ENCODE measurements at regions not wholly inside any gene's neighbourhood (a gene's known extent, or its start where the extent isn't known, plus 50 kb on each side); places are given as distances from the start of the nearest gene placed in this dataset.

DNA sequence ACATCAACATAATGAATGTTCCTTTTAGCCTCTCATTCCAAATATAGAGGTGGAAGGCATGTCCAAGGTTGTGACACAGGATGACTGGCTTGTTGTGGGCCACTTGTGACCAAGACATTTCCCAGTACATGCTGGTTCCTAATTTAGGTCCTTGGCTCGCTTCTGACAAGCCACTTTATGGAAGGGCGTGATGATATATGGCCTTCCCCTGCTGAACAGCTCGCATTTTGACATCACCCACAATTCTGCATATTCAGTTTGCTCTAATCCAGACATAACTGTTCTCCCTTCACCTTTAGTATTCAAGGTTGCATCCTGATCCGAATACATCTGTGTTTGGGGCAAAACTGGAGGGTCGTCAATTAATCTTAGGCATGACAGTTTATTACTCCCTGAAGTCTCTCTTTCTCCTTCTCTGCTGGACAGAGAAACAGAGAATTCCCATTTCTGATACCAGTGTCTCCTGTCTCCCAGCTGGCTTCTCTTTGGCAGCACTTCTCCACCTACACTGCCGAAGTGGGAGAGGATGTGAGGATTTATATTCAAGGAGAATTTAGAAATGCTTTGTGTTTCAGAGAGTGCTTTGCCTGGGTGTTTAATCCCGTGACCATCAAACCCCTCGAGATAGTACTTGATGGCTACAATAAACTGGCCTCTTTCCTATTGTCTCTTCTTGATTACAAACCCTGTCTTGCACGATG lies 815.5 kb upstream of the RBFOX1 start:
- H3K9me3 Mint-ChIP-seq (ENCODE audit: low read depth): peaks cover 33% of the 10 kb centered on the region
- no peaks in the 10 kb centered on the region for H3K4me1 Mint-ChIP-seq (ENCODE audit: low read depth)
- H3K27ac Mint-ChIP-seq (ENCODE audit: unreplicated experiment): no peak overlapping the region
- no peaks in the 10 kb centered on the region for H3K27me3 Mint-ChIP-seq (ENCODE audit: low read depth)
- H3K36me3 Mint-ChIP-seq (ENCODE audit: low read depth): no peaks in the 10 kb centered on the region
- H3K4me3 Mint-ChIP-seq (ENCODE audit: unreplicated experiment): no peak overlapping the region
- TF ChIP-seq, protein P1, sequence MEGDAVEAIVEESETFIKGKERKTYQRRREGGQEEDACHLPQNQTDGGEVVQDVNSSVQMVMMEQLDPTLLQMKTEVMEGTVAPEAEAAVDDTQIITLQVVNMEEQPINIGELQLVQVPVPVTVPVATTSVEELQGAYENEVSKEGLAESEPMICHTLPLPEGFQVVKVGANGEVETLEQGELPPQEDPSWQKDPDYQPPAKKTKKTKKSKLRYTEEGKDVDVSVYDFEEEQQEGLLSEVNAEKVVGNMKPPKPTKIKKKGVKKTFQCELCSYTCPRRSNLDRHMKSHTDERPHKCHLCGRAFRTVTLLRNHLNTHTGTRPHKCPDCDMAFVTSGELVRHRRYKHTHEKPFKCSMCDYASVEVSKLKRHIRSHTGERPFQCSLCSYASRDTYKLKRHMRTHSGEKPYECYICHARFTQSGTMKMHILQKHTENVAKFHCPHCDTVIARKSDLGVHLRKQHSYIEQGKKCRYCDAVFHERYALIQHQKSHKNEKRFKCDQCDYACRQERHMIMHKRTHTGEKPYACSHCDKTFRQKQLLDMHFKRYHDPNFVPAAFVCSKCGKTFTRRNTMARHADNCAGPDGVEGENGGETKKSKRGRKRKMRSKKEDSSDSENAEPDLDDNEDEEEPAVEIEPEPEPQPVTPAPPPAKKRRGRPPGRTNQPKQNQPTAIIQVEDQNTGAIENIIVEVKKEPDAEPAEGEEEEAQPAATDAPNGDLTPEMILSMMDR (IDR thresholded peaks at IDR 0.05): no peak
- no peak for DNase-seq (ENCODE audit: low spot score)

DNA sequence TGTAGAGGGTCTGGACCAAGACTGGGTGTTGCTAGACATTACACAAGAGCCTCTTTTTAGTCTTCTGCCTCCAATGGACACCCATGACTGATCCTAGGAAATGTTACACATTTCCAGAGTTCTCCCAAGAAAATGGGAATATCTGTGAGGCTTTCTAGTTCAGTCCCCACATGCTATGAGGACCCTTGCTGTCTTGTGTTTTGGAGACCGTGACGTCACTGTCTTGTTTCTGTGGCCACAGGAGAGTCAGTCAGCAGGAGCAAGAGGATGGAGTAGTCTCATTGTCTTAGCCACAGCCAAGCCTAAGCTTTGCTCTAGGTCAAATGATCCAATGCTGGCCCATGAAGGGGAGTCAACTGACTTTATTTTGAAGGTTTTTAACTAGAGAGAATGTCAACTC lies 820.1 kb upstream of the RBFOX1 start:
- DNase-seq (ENCODE audit: low spot score): no peak
- H3K36me3 Mint-ChIP-seq (ENCODE audit: low read depth): no peaks in the 10 kb centered on the region
- no peaks in the 10 kb centered on the region for H3K4me1 Mint-ChIP-seq (ENCODE audit: low read depth)
- H3K4me3 Mint-ChIP-seq (ENCODE audit: unreplicated experiment): no peak overlapping the region
- no peaks in the 10 kb centered on the region for H3K27me3 Mint-ChIP-seq (ENCODE audit: low read depth)
- H3K9me3 Mint-ChIP-seq (ENCODE audit: low read depth): peaks cover 41% of the 10 kb centered on the region
- H3K27ac Mint-ChIP-seq (ENCODE audit: unreplicated experiment): no peak overlapping the region
- TF ChIP-seq, protein P1 (IDR thresholded peaks at IDR 0.05): no peak

DNA sequence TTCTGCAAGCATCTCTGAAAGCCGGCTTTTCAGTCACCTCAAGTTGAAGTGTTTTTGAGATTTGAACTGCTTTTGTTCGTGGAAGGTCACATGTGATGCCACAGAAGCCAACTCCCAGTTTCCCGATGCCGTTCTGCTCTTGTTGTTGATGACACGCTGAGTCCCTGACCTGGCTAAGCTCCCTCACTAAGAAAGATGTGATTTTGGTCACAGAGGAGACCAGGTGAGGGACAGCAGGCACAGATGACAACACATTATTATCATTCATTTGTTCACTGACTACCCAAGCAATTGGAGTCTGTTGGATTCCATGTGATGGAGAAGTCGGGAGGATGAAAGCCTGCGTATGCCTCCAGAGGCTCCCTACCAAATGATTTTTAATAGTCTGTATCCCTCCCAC lies 822.4 kb upstream of the RBFOX1 start:
- Mint-ChIP-seq H3K9me3 (ENCODE audit: low read depth) (peaks cover 53% of the 10 kb centered on the region), H3K4me3 (ENCODE audit: unreplicated experiment) (no peak overlapping the region), H3K4me1 (ENCODE audit: low read depth) (no peaks in the 10 kb centered on the region), H3K27ac (ENCODE audit: unreplicated experiment) (no peak overlapping the region), H3K27me3 (ENCODE audit: low read depth) (no peaks in the 10 kb centered on the region), H3K36me3 (ENCODE audit: low read depth) (no peaks in the 10 kb centered on the region)
- no peak for DNase-seq (ENCODE audit: low spot score)
- TF ChIP-seq, protein P1 (IDR thresholded peaks at IDR 0.05): no peak

DNA sequence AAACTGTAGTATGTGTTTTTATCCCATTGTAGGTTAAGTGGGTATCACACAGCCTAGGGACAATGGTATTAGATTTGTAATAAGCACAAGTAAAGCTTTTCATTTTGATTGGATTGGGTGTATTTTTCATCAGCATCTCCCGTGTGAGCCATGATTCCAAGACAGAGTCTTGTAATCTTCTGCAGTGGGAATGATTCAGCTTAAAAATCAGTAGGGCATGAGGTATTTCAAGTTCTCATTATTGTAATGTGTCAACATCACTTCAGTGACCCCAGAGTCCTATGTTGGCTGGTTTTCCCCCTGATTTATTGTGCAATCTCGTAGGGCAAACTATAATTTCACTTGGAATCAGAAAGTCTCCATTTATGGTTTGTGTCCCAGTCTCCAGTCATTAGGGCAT lies 833.2 kb upstream of the RBFOX1 start:
- TF ChIP-seq, protein P1 (IDR thresholded peaks at IDR 0.05): no peak
- no peaks in the 10 kb centered on the region for H3K36me3 Mint-ChIP-seq (ENCODE audit: low read depth)
- H3K27me3 Mint-ChIP-seq (ENCODE audit: low read depth): no peaks in the 10 kb centered on the region
- no peaks in the 10 kb centered on the region for H3K4me1 Mint-ChIP-seq (ENCODE audit: low read depth)
- peaks cover 36% of the 10 kb centered on the region for H3K9me3 Mint-ChIP-seq (ENCODE audit: low read depth)
- DNase-seq (ENCODE audit: low spot score): no peak
- no peak overlapping the region for H3K27ac Mint-ChIP-seq (ENCODE audit: unreplicated experiment)
- H3K4me3 Mint-ChIP-seq (ENCODE audit: unreplicated experiment): no peak overlapping the region

DNA sequence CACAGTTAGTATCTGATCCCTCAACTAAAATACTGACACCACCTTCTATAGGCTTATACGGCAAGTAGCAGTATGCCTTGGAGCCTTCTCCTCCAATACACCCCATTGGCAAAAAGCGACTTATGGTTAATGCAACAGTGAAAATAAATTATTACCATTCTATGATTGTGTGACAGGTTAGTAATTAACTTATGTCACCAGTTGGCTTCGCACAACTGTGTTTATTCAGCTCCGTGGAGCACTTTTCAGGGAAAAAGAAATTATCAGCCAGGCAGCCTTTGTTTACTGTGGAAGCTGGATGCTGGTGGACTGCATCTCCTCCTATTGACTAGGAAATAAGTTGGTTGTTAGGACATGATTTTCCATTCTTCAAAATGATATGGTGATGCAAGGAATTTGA lies 833.8 kb upstream of the RBFOX1 start:
- peaks cover 38% of the 10 kb centered on the region for H3K9me3 Mint-ChIP-seq (ENCODE audit: low read depth)
- no peaks in the 10 kb centered on the region for H3K27me3 Mint-ChIP-seq (ENCODE audit: low read depth)
- H3K27ac Mint-ChIP-seq (ENCODE audit: unreplicated experiment): no peak overlapping the region
- no peaks in the 10 kb centered on the region for H3K4me1 Mint-ChIP-seq (ENCODE audit: low read depth)
- no peaks in the 10 kb centered on the region for H3K36me3 Mint-ChIP-seq (ENCODE audit: low read depth)
- H3K4me3 Mint-ChIP-seq (ENCODE audit: unreplicated experiment): no peak overlapping the region
- TF ChIP-seq, protein P1 (IDR thresholded peaks at IDR 0.05): no peak
- no peak for DNase-seq (ENCODE audit: low spot score)

All from chondrocyte (in vitro differentiated cells).